Lung (tissue), 11 donors: ENCODE measurements at regions not wholly inside any gene's neighbourhood (a gene's known extent, or its start where the extent isn't known, plus 50 kb on each side); places are given as distances from the start of the nearest gene placed in this dataset.

Experiments used
- ATAC-seq: fragments of 200-7000 bp; cut with Tn5 transposase; one replicate; pipeline ENCODE4 v1.9.1; 2020; ENCODE audit warnings: moderate number of reproducible peaks; ENCODE audit not compliant: insufficient read depth, low FRiP score
- DNase-seq, 3 donors: peaks; one replicate each; pipeline ENCODE4 v3.0.0-alpha.2; 2013 to 2017
- H3K27ac ChIP-seq, 2 donors: one replicate each; pipeline ENCODE4 v1.5.1; 2013; ENCODE audit warnings: mild to moderate bottlenecking in 2 of 2, moderate library complexity in 2 of 2, control low read depth in 1 of 2, inconsistent platforms in 1 of 2, low read depth in 1 of 2, low read length in 1 of 2
- H3K27me3 ChIP-seq, 3 donors: one replicate each; pipeline ENCODE4 v1.5.1; 2013; ENCODE audit warnings: low read length in 2 of 3; ENCODE audit not compliant: control insufficient read depth in 3 of 3, insufficient read depth in 3 of 3
- H3K36me3 ChIP-seq, 4 donors: one replicate each; pipeline ENCODE4 v1.5.1; 2013; ENCODE audit warnings: low read length in 4 of 4, mild to moderate bottlenecking in 1 of 4, moderate library complexity in 1 of 4; ENCODE audit not compliant: control insufficient read depth in 4 of 4, insufficient read depth in 4 of 4
- H3K4me1 ChIP-seq, 5 donors: one replicate each; pipeline ENCODE4 v1.5.1; 2013; ENCODE audit warnings: low read length in 5 of 5, mild to moderate bottlenecking in 2 of 5, moderate library complexity in 1 of 5; ENCODE audit not compliant: control insufficient read depth in 5 of 5, insufficient read depth in 5 of 5
- H3K4me3 ChIP-seq: one replicate; pipeline ENCODE4 v1.5.1; 2013; ENCODE audit warnings: mild to moderate bottlenecking, control low read depth, moderate library complexity
- H3K9ac ChIP-seq, 2 donors: one replicate each; pipeline ENCODE4 v1.5.1; 2013; ENCODE audit warnings: low read length in 2 of 2, control low read depth in 1 of 2; ENCODE audit not compliant: insufficient read depth in 1 of 2
- H3K9me3 ChIP-seq, 4 donors: one replicate each; pipeline ENCODE4 v1.5.1; 2013; ENCODE audit warnings: low read length in 3 of 4, mild to moderate bottlenecking in 1 of 4, moderate library complexity in 1 of 4; ENCODE audit not compliant: control insufficient read depth in 4 of 4, insufficient read depth in 3 of 4
- CTCF ChIP-seq: IDR thresholded peaks from 2 replicates; pipeline ENCODE4 v1.5.1; 2012; ENCODE audit warnings: mild to moderate bottlenecking; ENCODE audit errors: control extremely low read depth, extremely low read depth
- WGBS, 2 donors: extraction: QIAGEN DNeasy Blood & Tissue Kit; methylation state at CpG; one replicate each; pipeline ENCODE4 v1.1.7; 2013; 5-methylcytosine and 5-hydroxymethylcytosine counted together
- donor health status: control.
- donor health status: control.
- donor health status: Bipolar disorder and iron deficiency.
- donor health status: healthy.
- donor health status: DM: yes; HTN: yes; CAD: no.

- 80 to 89% methylated on average over 6 of the region's 6 CpGs for WGBS, 2 donors
Observed at GRCh38 chr11:38305682-38306081, 1707.6 kb upstream of the RAG2 start.

GRCh38 chr11:38304926-38305325 is 1706.9 kb upstream of the RAG2 start:
- TF ChIP-seq CTCF: no peak
- Histone ChIP-seq H3K27me3 (no peaks in the 10 kb centered on the region), H3K36me3 (no peaks in the 10 kb centered on the region), H3K4me3 (no peak overlapping the region), H3K9ac (no peak overlapping the region), H3K9me3 (no peaks in the 10 kb centered on the region), H3K4me1 (peaks cover 0 to 9% (median 0%) of the 10 kb centered on the region in 5 donors), H3K27ac (no peak overlapping the region)
- DNase-seq (peak in 2 of 3 donors; percentile 40 to 50), ATAC-seq (no peak)
- 67 to 76% methylated on average over 2 of the region's 2 CpGs for WGBS, 2 donors

More at GRCh38 chr11:38305682-38306081, 1707.6 kb upstream of the RAG2 start:
- TF ChIP-seq CTCF: no peak
- H3K4me1 ChIP-seq: peaks cover 0 to 9% (median 0%) of the 10 kb centered on the region in 5 donors
- no peak overlapping the region for H3K4me3 ChIP-seq
- H3K36me3 ChIP-seq: no peaks in the 10 kb centered on the region
- ATAC-seq: no peak
- no peak overlapping the region for H3K9ac ChIP-seq
- no peak overlapping the region for H3K27ac ChIP-seq
- H3K9me3 ChIP-seq: no peaks in the 10 kb centered on the region
- H3K27me3 ChIP-seq: no peaks in the 10 kb centered on the region
- DNase-seq: peak in 2 of 3 donors; percentile 17 to 23

- H3K4me3 ChIP-seq: no peak overlapping the region
- H3K4me1 ChIP-seq: peaks cover 0 to 9% (median 0%) of the 10 kb centered on the region in 5 donors
- 0% methylated on average over 1 of the region's 1 CpG for WGBS, 2 donors
- no peaks in the 10 kb centered on the region for H3K9me3 ChIP-seq
- no peak for TF ChIP-seq CTCF
- ATAC-seq (no peak), DNase-seq (no peak)
- no peak overlapping the region for H3K9ac ChIP-seq
- no peaks in the 10 kb centered on the region for H3K36me3 ChIP-seq
- H3K27me3 ChIP-seq: no peaks in the 10 kb centered on the region
- no peak overlapping the region for H3K27ac ChIP-seq
Observed at GRCh38 chr11:38302564-38302963, 1704.5 kb upstream of the RAG2 start.

DNA sequence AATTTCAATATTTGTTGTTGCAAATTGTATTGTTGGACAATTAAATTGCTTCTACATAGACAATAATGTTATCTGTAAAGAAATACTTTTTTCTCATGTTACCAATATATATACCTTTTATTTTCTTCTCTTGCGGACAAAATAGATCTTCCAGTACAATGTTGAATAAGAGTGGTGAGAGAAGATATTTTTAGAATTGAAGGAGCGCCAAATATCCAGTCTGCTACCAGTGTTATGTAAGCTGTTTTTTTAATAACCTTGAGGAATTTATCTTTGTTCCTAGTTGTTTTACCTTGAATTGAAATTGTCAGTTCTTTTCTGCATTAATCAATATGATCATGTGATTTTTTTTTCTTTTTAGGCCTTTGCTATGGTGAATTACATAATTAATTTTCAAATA is 1702.5 kb upstream of the RAG2 start:
- H3K9ac ChIP-seq: no peak overlapping the region
- H3K27me3 ChIP-seq: no peaks in the 10 kb centered on the region
- WGBS, 2 donors: 86% methylated on average over 2 of the region's 2 CpGs
- peaks cover 0 to 9% (median 0%) of the 10 kb centered on the region in 5 donors for H3K4me1 ChIP-seq
- no peaks in the 10 kb centered on the region for H3K36me3 ChIP-seq
- no peak for DNase-seq
- no peak for TF ChIP-seq CTCF
- no peak for ATAC-seq
- no peak overlapping the region for H3K27ac ChIP-seq
- no peak overlapping the region for H3K4me3 ChIP-seq
- H3K9me3 ChIP-seq: peaks cover 0 to 2% (median 0%) of the 10 kb centered on the region in 4 donors
